ENCODE measurements at regions not wholly inside any gene's neighbourhood (a gene's known extent, or its start where the extent isn't known, plus 50 kb on each side); places are given as distances from the start of the nearest gene placed in this dataset.

GRCh38 chr7:13028036-13028824 is 340.8 kb downstream of the ARL4A start:
- no peaks in the 10 kb centered on the region for H3K9me3 Mint-ChIP-seq
- no peak overlapping the region for H3K4me3 Mint-ChIP-seq
- no peak for DNase-seq (ENCODE audit: low spot score)
- no peak overlapping the region for H3K27ac Mint-ChIP-seq
- H3K36me3 Mint-ChIP-seq (ENCODE audit: low read depth), result no peaks in the 10 kb centered on the region
- no peaks in the 10 kb centered on the region for H3K4me1 Mint-ChIP-seq (ENCODE audit: low read depth)
- H3K27me3 Mint-ChIP-seq (ENCODE audit: low read depth), result no peaks in the 10 kb centered on the region

- Mint-ChIP-seq H3K4me3 (no peak overlapping the region), H3K9me3 (no peaks in the 10 kb centered on the region), H3K27ac (no peak overlapping the region), H3K27me3 (ENCODE audit: low read depth) (no peaks in the 10 kb centered on the region), H3K4me1 (ENCODE audit: low read depth) (no peaks in the 10 kb centered on the region), H3K36me3 (ENCODE audit: low read depth) (no peaks in the 10 kb centered on the region)
- no peak for DNase-seq (ENCODE audit: low spot score)
Observed at GRCh38 chr7:13028825-13029099, 341.3 kb downstream of the ARL4A start.

GRCh38 chr7:13031468-13031867 is 344.0 kb downstream of the ARL4A start:
- DNase-seq (ENCODE audit: low spot score), result no peak
- Mint-ChIP-seq H3K4me3 (no peak overlapping the region), H3K4me1 (ENCODE audit: low read depth) (no peaks in the 10 kb centered on the region), H3K27me3 (ENCODE audit: low read depth) (peaks cover 2% of the 10 kb centered on the region), H3K27ac (no peak overlapping the region), H3K9me3 (no peaks in the 10 kb centered on the region), H3K36me3 (ENCODE audit: low read depth) (no peaks in the 10 kb centered on the region)

- Mint-ChIP-seq H3K36me3 (ENCODE audit: low read depth) (no peaks in the 10 kb centered on the region), H3K27ac (no peak overlapping the region), H3K9me3 (no peaks in the 10 kb centered on the region), H3K27me3 (ENCODE audit: low read depth) (peaks cover 3% of the 10 kb centered on the region), H3K4me3 (no peak overlapping the region), H3K4me1 (ENCODE audit: low read depth) (no peaks in the 10 kb centered on the region)
- no peak for DNase-seq (ENCODE audit: low spot score)
Observed at GRCh38 chr7:13032084-13032483, 344.7 kb downstream of the ARL4A start.

GRCh38 chr7:13032576-13032975 is 345.1 kb downstream of the ARL4A start:
- no peak for DNase-seq (ENCODE audit: low spot score)
- Mint-ChIP-seq H3K36me3 (ENCODE audit: low read depth) (no peaks in the 10 kb centered on the region), H3K9me3 (no peaks in the 10 kb centered on the region), H3K4me1 (ENCODE audit: low read depth) (no peaks in the 10 kb centered on the region), H3K4me3 (no peak overlapping the region), H3K27me3 (ENCODE audit: low read depth) (peaks cover 3% of the 10 kb centered on the region), H3K27ac (no peak overlapping the region)

- no peak overlapping the region for H3K27ac Mint-ChIP-seq
- no peaks in the 10 kb centered on the region for H3K36me3 Mint-ChIP-seq (ENCODE audit: low read depth)
Observed at GRCh38 chr7:13034693-13035092, 347.3 kb downstream of the ARL4A start.

GRCh38 chr7:13035233-13035632 is 347.8 kb downstream of the ARL4A start:
- Mint-ChIP-seq H3K4me1 (ENCODE audit: low read depth) (no peaks in the 10 kb centered on the region), H3K27me3 (ENCODE audit: low read depth) (peaks cover 3% of the 10 kb centered on the region), H3K27ac (no peak overlapping the region), H3K4me3 (no peak overlapping the region), H3K9me3 (no peaks in the 10 kb centered on the region), H3K36me3 (ENCODE audit: low read depth) (no peaks in the 10 kb centered on the region)
- DNase-seq (ENCODE audit: low spot score), result no peak

More at GRCh38 chr7:13034693-13035092, 347.3 kb downstream of the ARL4A start:
- DNase-seq (ENCODE audit: low spot score), result no peak
- no peaks in the 10 kb centered on the region for H3K4me1 Mint-ChIP-seq (ENCODE audit: low read depth)
- H3K4me3 Mint-ChIP-seq, result no peak overlapping the region
- peaks cover 3% of the 10 kb centered on the region for H3K27me3 Mint-ChIP-seq (ENCODE audit: low read depth)
- no peaks in the 10 kb centered on the region for H3K9me3 Mint-ChIP-seq

- H3K27me3 Mint-ChIP-seq (ENCODE audit: low read depth), result peaks cover 3% of the 10 kb centered on the region
- DNase-seq (ENCODE audit: low spot score), result no peak
- H3K4me3 Mint-ChIP-seq, result no peak overlapping the region
- H3K9me3 Mint-ChIP-seq, result no peaks in the 10 kb centered on the region
- no peak overlapping the region for H3K27ac Mint-ChIP-seq
- H3K36me3 Mint-ChIP-seq (ENCODE audit: low read depth), result no peaks in the 10 kb centered on the region
- no peaks in the 10 kb centered on the region for H3K4me1 Mint-ChIP-seq (ENCODE audit: low read depth)
Observed at GRCh38 chr7:13036256-13036780, 348.9 kb downstream of the ARL4A start.

- Mint-ChIP-seq H3K27ac (no peak overlapping the region), H3K27me3 (ENCODE audit: low read depth) (peaks cover 3% of the 10 kb centered on the region)
Observed at GRCh38 chr7:13037216-13037615, 349.8 kb downstream of the ARL4A start.

GRCh38 chr7:13041368-13041988 is 354.0 kb downstream of the ARL4A start:
- Mint-ChIP-seq H3K27ac (no peak overlapping the region), H3K27me3 (ENCODE audit: low read depth) (peaks cover under 1% of the 10 kb centered on the region), H3K4me1 (ENCODE audit: low read depth) (no peaks in the 10 kb centered on the region), H3K4me3 (no peak overlapping the region), H3K36me3 (ENCODE audit: low read depth) (no peaks in the 10 kb centered on the region), H3K9me3 (no peaks in the 10 kb centered on the region)
- DNase-seq (ENCODE audit: low spot score), result no peak

More at GRCh38 chr7:13037216-13037615, 349.8 kb downstream of the ARL4A start:
- Mint-ChIP-seq H3K4me3 (no peak overlapping the region), H3K9me3 (no peaks in the 10 kb centered on the region), H3K4me1 (ENCODE audit: low read depth) (no peaks in the 10 kb centered on the region), H3K36me3 (ENCODE audit: low read depth) (no peaks in the 10 kb centered on the region)
- DNase-seq (ENCODE audit: low spot score), result no peak

GRCh38 chr7:13042605-13043236 is 355.3 kb downstream of the ARL4A start:
- H3K9me3 Mint-ChIP-seq, result no peaks in the 10 kb centered on the region
- DNase-seq (ENCODE audit: low spot score), result no peak
- H3K4me3 Mint-ChIP-seq, result no peak overlapping the region
- no peaks in the 10 kb centered on the region for H3K27me3 Mint-ChIP-seq (ENCODE audit: low read depth)
- no peaks in the 10 kb centered on the region for H3K4me1 Mint-ChIP-seq (ENCODE audit: low read depth)
- H3K36me3 Mint-ChIP-seq (ENCODE audit: low read depth), result no peaks in the 10 kb centered on the region
- H3K27ac Mint-ChIP-seq, result no peak overlapping the region

GRCh38 chr7:13044309-13044708 is 356.9 kb downstream of the ARL4A start:
- H3K9me3 Mint-ChIP-seq, result no peaks in the 10 kb centered on the region
- H3K4me3 Mint-ChIP-seq, result no peak overlapping the region
- no peak for DNase-seq (ENCODE audit: low spot score)
- no peaks in the 10 kb centered on the region for H3K4me1 Mint-ChIP-seq (ENCODE audit: low read depth)
- no peaks in the 10 kb centered on the region for H3K27me3 Mint-ChIP-seq (ENCODE audit: low read depth)
- no peaks in the 10 kb centered on the region for H3K36me3 Mint-ChIP-seq (ENCODE audit: low read depth)
- no peak overlapping the region for H3K27ac Mint-ChIP-seq

- DNase-seq (ENCODE audit: low spot score), result no peak
- Mint-ChIP-seq H3K27me3 (ENCODE audit: low read depth) (no peaks in the 10 kb centered on the region), H3K4me3 (no peak overlapping the region), H3K36me3 (ENCODE audit: low read depth) (no peaks in the 10 kb centered on the region), H3K4me1 (ENCODE audit: low read depth) (no peaks in the 10 kb centered on the region), H3K27ac (no peak overlapping the region), H3K9me3 (no peaks in the 10 kb centered on the region)
Observed at GRCh38 chr7:13047061-13047460, 359.6 kb downstream of the ARL4A start.

GRCh38 chr7:13049946-13050345 is 362.5 kb downstream of the ARL4A start:
- H3K27ac Mint-ChIP-seq, result no peak overlapping the region
- no peak overlapping the region for H3K4me3 Mint-ChIP-seq
- no peaks in the 10 kb centered on the region for H3K36me3 Mint-ChIP-seq (ENCODE audit: low read depth)
- H3K9me3 Mint-ChIP-seq, result no peaks in the 10 kb centered on the region
- H3K4me1 Mint-ChIP-seq (ENCODE audit: low read depth), result no peaks in the 10 kb centered on the region
- no peak for DNase-seq (ENCODE audit: low spot score)
- H3K27me3 Mint-ChIP-seq (ENCODE audit: low read depth), result peaks cover 2% of the 10 kb centered on the region
